ENCODE measurements at regions not wholly inside any gene's neighbourhood (a gene's known extent, or its start where the extent isn't known, plus 50 kb on each side); places are given as distances from the start of the nearest gene placed in this dataset.
"Not testable (repeated sequence)": the region's sequence is repeated elsewhere in the genome, so short reads cannot be mapped to it uniquely, and the experiment has no call there.

DNA sequence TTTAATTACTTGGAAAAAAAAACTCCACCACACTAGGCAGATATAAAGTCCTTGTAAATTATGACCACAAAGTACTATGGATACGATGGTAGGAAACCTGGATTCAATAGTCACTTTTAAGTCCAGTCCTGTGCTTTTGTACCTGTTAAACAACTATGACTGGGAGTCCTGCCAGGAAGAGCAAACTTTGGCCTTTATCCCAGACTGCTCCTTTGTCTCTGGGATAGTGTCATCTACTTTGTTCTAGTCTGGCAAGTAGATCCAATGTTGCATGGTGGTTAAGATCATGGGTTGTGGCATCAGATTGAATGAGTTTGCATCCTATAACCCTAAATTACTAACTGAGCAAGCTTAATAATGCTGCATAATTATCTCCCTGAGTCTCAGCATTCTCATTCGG, 175.3 kb upstream of the FGF13 start:
- H3K4me3 ChIP-seq (ENCODE audit: control extremely low read depth in 1 of 5, extremely low read depth in 1 of 5, insufficient read depth in 1 of 5, low read depth in 2 of 5, low read length in 4 of 5), result no peak overlapping the region
- no peaks in the 10 kb centered on the region for H3K79me2 ChIP-seq (ENCODE audit: control insufficient read depth, insufficient read depth, low read length)
- no peak for ATAC-seq (ENCODE audit: low read depth)
- Mint-ChIP-seq H3K9me3 (ENCODE audit: insufficient read depth) (no peaks in the 10 kb centered on the region), H3K4me1 (no peaks in the 10 kb centered on the region), H3K27ac (no peak overlapping the region), H3K27me3 (no peaks in the 10 kb centered on the region), H3K4me3 (no peak overlapping the region)
- no peaks in the 10 kb centered on the region for H3K4me1 ChIP-seq (ENCODE audit: control insufficient read depth in 2 of 2, insufficient read depth in 2 of 2, low read length in 2 of 2)
- H3K36me3 ChIP-seq (replicated peaks in 1 of 2; ENCODE audit: control extremely low read depth in 1 of 2, control insufficient read depth in 1 of 2, extremely low read depth in 1 of 2, insufficient read depth in 2 of 2, low read length in 1 of 2), result no peaks in the 10 kb centered on the region
- DNase-seq, result no peak
- ChIA-PET CTCF (interaction anchor here (0.5 kb wide), 1 partner anchor 1088 kb away, joined by 4 read pairs; no protein-coding TSS in a partner anchor), POLR2A (no interaction called here)
- H3K9me3 ChIP-seq (ENCODE audit: control extremely low read depth in 1 of 3, control insufficient read depth in 2 of 3, insufficient read depth in 1 of 3, low read length in 2 of 3), result no peaks in the 10 kb centered on the region
- no peaks in the 10 kb centered on the region for H4K20me1 ChIP-seq (ENCODE audit: control insufficient read depth, insufficient read depth, low read length, poor library complexity, severe bottlenecking)
- no peak overlapping the region for H2AFZ ChIP-seq (ENCODE audit: insufficient read depth, low read depth, low read length, poor library complexity, severe bottlenecking)
- intact Hi-C loops (cut with micrococcal nuclease), result no loop called here
- no CpG with 5 or more reads among the region's 2 CpGs for WGBS (ENCODE audit: insufficient coverage)
- H3K27ac ChIP-seq (ENCODE audit: low read length in 2 of 2), result no peak overlapping the region
- TF ChIP-seq EZH2 (IDR thresholded peaks at IDR 0.05; ENCODE audit: borderline replicate concordance, insufficient read depth, low read depth, low read length, poor library complexity, severe bottlenecking), result no peak
- TF ChIP-seq, protein P1, sequence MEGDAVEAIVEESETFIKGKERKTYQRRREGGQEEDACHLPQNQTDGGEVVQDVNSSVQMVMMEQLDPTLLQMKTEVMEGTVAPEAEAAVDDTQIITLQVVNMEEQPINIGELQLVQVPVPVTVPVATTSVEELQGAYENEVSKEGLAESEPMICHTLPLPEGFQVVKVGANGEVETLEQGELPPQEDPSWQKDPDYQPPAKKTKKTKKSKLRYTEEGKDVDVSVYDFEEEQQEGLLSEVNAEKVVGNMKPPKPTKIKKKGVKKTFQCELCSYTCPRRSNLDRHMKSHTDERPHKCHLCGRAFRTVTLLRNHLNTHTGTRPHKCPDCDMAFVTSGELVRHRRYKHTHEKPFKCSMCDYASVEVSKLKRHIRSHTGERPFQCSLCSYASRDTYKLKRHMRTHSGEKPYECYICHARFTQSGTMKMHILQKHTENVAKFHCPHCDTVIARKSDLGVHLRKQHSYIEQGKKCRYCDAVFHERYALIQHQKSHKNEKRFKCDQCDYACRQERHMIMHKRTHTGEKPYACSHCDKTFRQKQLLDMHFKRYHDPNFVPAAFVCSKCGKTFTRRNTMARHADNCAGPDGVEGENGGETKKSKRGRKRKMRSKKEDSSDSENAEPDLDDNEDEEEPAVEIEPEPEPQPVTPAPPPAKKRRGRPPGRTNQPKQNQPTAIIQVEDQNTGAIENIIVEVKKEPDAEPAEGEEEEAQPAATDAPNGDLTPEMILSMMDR (IDR thresholded peaks at IDR 0.05), result no peak
- no peak overlapping the region for H3K9ac ChIP-seq (ENCODE audit: low read length)
- H3K4me2 ChIP-seq (replicated peaks; ENCODE audit: low read depth, low read length, poor library complexity, severe bottlenecking), result no peak overlapping the region
- no peaks in the 10 kb centered on the region for H3K27me3 ChIP-seq (replicated peaks in 1 of 4; ENCODE audit: control extremely low read depth in 1 of 4, control insufficient read depth in 3 of 4, insufficient read depth in 4 of 4, low read length in 3 of 4)

DNA sequence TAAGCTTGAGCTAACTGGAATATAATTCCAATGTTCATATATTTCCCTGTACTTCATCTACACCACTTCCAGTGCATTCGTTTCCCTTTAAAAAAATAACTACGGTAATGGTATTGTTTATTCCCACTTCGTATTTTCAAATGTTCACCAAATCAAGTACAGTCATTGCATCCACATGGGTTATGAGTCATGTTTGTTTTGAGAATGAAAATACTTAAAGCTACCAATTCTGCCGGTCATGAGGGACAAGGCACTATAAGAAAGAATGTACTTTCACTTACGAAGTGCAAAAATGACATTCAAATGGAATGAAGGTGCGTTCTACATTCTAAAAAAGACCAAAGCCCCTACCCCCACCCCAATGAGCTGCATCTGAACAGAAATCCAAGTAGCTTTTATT, 174.4 kb upstream of the FGF13 start:
- DNase-seq (no peak), ATAC-seq (ENCODE audit: low read depth) (no peak)
- H3K79me2 ChIP-seq (ENCODE audit: control insufficient read depth, insufficient read depth, low read length), result no peaks in the 10 kb centered on the region
- TF ChIP-seq, protein P1 (IDR thresholded peaks at IDR 0.05), result no peak
- TF ChIP-seq EZH2 (IDR thresholded peaks at IDR 0.05; ENCODE audit: borderline replicate concordance, insufficient read depth, low read depth, low read length, poor library complexity, severe bottlenecking), result no peak
- H3K27me3 ChIP-seq (replicated peaks in 1 of 4; ENCODE audit: control extremely low read depth in 1 of 4, control insufficient read depth in 3 of 4, insufficient read depth in 4 of 4, low read length in 3 of 4), result no peaks in the 10 kb centered on the region
- H3K4me3 ChIP-seq (ENCODE audit: control extremely low read depth in 1 of 5, extremely low read depth in 1 of 5, insufficient read depth in 1 of 5, low read depth in 2 of 5, low read length in 4 of 5), result no peak overlapping the region
- no peaks in the 10 kb centered on the region for H3K9me3 ChIP-seq (ENCODE audit: control extremely low read depth in 1 of 3, control insufficient read depth in 2 of 3, insufficient read depth in 1 of 3, low read length in 2 of 3)
- no peak overlapping the region for H3K9ac ChIP-seq (ENCODE audit: low read length)
- Mint-ChIP-seq H3K4me1 (no peaks in the 10 kb centered on the region), H3K9me3 (ENCODE audit: insufficient read depth) (no peaks in the 10 kb centered on the region), H3K4me3 (no peak overlapping the region), H3K27ac (no peak overlapping the region), H3K27me3 (no peaks in the 10 kb centered on the region)
- H3K4me2 ChIP-seq (replicated peaks; ENCODE audit: low read depth, low read length, poor library complexity, severe bottlenecking), result no peak overlapping the region
- no peak overlapping the region for H2AFZ ChIP-seq (ENCODE audit: insufficient read depth, low read depth, low read length, poor library complexity, severe bottlenecking)
- intact Hi-C loops (cut with micrococcal nuclease), result no loop called here
- ChIA-PET POLR2A (no interaction called here), CTCF (interaction anchor here (0.5 kb wide), 1 partner anchor 1088 kb away, joined by 4 read pairs; no protein-coding TSS in a partner anchor)
- H4K20me1 ChIP-seq (ENCODE audit: control insufficient read depth, insufficient read depth, low read length, poor library complexity, severe bottlenecking), result no peaks in the 10 kb centered on the region
- no CpG with 5 or more reads among the region's 6 CpGs for WGBS (ENCODE audit: insufficient coverage)
- no peaks in the 10 kb centered on the region for H3K4me1 ChIP-seq (ENCODE audit: control insufficient read depth in 2 of 2, insufficient read depth in 2 of 2, low read length in 2 of 2)
- H3K27ac ChIP-seq (ENCODE audit: low read length in 2 of 2), result no peak overlapping the region
- H3K36me3 ChIP-seq (replicated peaks in 1 of 2; ENCODE audit: control extremely low read depth in 1 of 2, control insufficient read depth in 1 of 2, extremely low read depth in 1 of 2, insufficient read depth in 2 of 2, low read length in 1 of 2), result no peaks in the 10 kb centered on the region

DNA sequence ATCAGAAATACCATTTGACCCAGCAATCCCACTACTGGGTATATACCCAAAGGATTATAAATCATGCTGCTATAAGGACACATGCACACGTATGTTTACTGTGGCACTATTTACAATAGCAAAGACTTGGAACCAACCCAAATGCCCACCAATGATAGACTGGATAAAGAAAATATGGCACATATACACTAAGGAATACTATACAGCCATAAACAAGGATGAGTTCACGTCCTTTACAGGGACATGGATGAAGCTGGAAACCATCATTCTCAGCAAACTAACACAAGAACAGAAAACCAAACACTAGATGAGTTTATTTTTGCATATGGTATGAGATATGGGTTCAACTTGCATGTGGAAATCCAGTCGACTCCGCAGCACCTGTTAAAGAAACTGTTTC, 168.8 kb upstream of the FGF13 start:
- H3K9ac ChIP-seq (ENCODE audit: low read length); H3K27ac ChIP-seq (ENCODE audit: low read length in 2 of 2); H3K4me3 ChIP-seq (ENCODE audit: control extremely low read depth in 1 of 5, extremely low read depth in 1 of 5, insufficient read depth in 1 of 5, low read depth in 2 of 5, low read length in 4 of 5); H3K36me3 ChIP-seq (replicated peaks in 1 of 2; ENCODE audit: control extremely low read depth in 1 of 2, control insufficient read depth in 1 of 2, extremely low read depth in 1 of 2, insufficient read depth in 2 of 2, low read length in 1 of 2); H3K4me1 ChIP-seq (ENCODE audit: control insufficient read depth in 2 of 2, insufficient read depth in 2 of 2, low read length in 2 of 2); H4K20me1 ChIP-seq (ENCODE audit: control insufficient read depth, insufficient read depth, low read length, poor library complexity, severe bottlenecking); DNase-seq; H3K9me3 Mint-ChIP-seq (ENCODE audit: insufficient read depth); H2AFZ ChIP-seq (ENCODE audit: insufficient read depth, low read depth, low read length, poor library complexity, severe bottlenecking); H3K9me3 ChIP-seq (ENCODE audit: control extremely low read depth in 1 of 3, control insufficient read depth in 2 of 3, insufficient read depth in 1 of 3, low read length in 2 of 3); CTCF ChIA-PET; H3K4me1 Mint-ChIP-seq; intact Hi-C loops (cut with micrococcal nuclease); H3K79me2 ChIP-seq (ENCODE audit: control insufficient read depth, insufficient read depth, low read length); POLR2A ChIA-PET; H3K4me3 Mint-ChIP-seq; H3K27me3 Mint-ChIP-seq; H3K27me3 ChIP-seq (replicated peaks in 1 of 4; ENCODE audit: control extremely low read depth in 1 of 4, control insufficient read depth in 3 of 4, insufficient read depth in 4 of 4, low read length in 3 of 4); H3K27ac Mint-ChIP-seq; ATAC-seq (ENCODE audit: low read depth); H3K4me2 ChIP-seq (replicated peaks; ENCODE audit: low read depth, low read length, poor library complexity, severe bottlenecking): not testable (repeated sequence)
- WGBS (ENCODE audit: insufficient coverage), result no CpG with 5 or more reads among the region's 4 CpGs
